ENCODE measurements at regions not wholly inside any gene's neighbourhood (a gene's known extent, or its start where the extent isn't known, plus 50 kb on each side); places are given as distances from the start of the nearest gene placed in this dataset.

- TF ChIP-seq, protein P1, sequence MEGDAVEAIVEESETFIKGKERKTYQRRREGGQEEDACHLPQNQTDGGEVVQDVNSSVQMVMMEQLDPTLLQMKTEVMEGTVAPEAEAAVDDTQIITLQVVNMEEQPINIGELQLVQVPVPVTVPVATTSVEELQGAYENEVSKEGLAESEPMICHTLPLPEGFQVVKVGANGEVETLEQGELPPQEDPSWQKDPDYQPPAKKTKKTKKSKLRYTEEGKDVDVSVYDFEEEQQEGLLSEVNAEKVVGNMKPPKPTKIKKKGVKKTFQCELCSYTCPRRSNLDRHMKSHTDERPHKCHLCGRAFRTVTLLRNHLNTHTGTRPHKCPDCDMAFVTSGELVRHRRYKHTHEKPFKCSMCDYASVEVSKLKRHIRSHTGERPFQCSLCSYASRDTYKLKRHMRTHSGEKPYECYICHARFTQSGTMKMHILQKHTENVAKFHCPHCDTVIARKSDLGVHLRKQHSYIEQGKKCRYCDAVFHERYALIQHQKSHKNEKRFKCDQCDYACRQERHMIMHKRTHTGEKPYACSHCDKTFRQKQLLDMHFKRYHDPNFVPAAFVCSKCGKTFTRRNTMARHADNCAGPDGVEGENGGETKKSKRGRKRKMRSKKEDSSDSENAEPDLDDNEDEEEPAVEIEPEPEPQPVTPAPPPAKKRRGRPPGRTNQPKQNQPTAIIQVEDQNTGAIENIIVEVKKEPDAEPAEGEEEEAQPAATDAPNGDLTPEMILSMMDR (IDR thresholded peaks at IDR 0.05) = no peak
- no peak for TF ChIP-seq POLR2AphosphoS5 (IDR thresholded peaks at IDR 0.05; ENCODE audit: insufficient read depth in 1 of 2, low read depth in 1 of 2)
- TF ChIP-seq POLR2A (IDR thresholded peaks at IDR 0.05) = no peak
Measured at GRCh38 chr3:126279853-126280252, 77.4 kb downstream of the KLF15 start.
